ENCODE measurements at regions not wholly inside any gene's neighbourhood (a gene's known extent, or its start where the extent isn't known, plus 50 kb on each side); places are given as distances from the start of the nearest gene placed in this dataset.

DNA sequence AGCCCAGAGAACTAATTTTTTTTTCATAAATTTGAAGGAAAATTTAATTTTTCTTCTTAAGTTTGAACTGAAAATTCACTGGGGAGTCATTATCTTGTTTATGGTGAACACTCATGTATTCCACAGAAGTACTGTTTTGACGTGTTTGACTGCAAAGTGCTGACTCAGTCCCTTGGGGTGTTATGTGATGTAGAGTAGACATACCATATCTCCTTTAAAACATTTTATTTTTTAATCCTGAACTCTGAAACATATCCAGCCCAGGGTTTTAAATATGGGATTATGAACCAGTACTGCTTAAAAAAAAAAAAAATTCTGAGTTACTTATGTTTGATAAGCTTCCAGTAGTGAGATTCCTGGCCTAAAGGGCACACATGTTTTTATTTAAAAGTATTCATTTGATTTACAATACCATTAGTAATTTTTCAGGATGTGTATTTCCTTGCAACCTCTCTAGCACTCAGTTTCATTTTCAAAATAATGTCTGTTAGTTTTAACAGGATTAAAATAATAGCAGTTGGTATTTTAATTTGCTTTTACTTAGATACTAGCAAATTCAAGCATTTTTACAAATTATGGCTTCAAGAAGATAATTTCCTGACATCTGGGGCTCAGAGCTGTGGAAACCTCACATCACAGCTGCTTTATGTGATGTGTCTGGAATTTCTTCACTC is 81.7 kb upstream of the PDE10A start:
- Mint-ChIP-seq H3K27ac (no peak overlapping the region), H3K4me1 (no peaks in the 10 kb centered on the region), H3K9me3 (peaks cover 0 to 9% (median 5%) of the 10 kb centered on the region in 11 donors), H3K27me3 (peaks cover 0 to 11% (median 0%) of the 10 kb centered on the region in 5 donors), H3K36me3 (no peaks in the 10 kb centered on the region), H3K4me3 (no peak overlapping the region)
- H3K4me1 ChIP-seq (ENCODE audit: control insufficient read depth in 2 of 2, insufficient read depth in 2 of 2, low read length in 2 of 2) = no peaks in the 10 kb centered on the region
- no peak overlapping the region for H3K4me3 ChIP-seq (ENCODE audit: low read length)
- ATAC-seq (no peak), DNase-seq (no peak)
- POLR2A ChIA-PET = no interaction called here
- H3K27me3 ChIP-seq (ENCODE audit: control insufficient read depth in 2 of 2, insufficient read depth in 2 of 2, low read length in 2 of 2) = no peaks in the 10 kb centered on the region
- CTCF ChIA-PET = interaction anchor here (1.0 kb wide), 1 partner anchor 15 kb away, joined by 4 read pairs; no protein-coding TSS in a partner anchor
- no peak overlapping the region for H3K27ac ChIP-seq (ENCODE audit: low read depth, low read length)
- intact Hi-C loops (cut with micrococcal nuclease) = no loop called here
- H3K9me3 ChIP-seq (ENCODE audit: control insufficient read depth in 2 of 3, low read length in 3 of 3) = no peaks in the 10 kb centered on the region
- no peaks in the 10 kb centered on the region for H3K36me3 ChIP-seq (ENCODE audit: control insufficient read depth in 2 of 3, insufficient read depth in 3 of 3, low read length in 3 of 3)

DNA sequence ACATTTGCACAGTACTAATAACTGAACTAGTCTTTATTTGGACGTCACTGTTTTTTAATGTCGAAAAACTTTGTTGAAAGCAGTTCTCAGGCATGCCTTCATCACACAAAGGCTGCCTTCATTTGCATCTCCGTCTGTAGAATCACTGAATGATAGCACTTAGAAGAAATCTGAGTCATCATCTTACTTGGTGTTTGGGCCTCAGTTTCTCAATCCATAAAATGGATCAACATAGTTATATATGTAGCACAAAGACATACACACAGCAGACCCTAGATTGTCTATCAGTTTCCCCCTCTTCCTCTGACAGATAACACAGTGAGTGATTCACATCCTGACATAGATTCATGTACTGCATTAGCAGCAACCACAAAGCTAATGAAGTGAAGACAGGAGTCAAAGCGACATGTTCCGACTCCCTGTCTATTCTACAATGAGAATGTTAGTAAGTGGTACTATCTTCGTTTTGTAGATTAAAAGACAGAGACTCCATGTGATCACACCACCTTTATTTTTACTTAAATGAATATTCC is 80.4 kb upstream of the PDE10A start:
- POLR2A ChIA-PET = no interaction called here

DNA sequence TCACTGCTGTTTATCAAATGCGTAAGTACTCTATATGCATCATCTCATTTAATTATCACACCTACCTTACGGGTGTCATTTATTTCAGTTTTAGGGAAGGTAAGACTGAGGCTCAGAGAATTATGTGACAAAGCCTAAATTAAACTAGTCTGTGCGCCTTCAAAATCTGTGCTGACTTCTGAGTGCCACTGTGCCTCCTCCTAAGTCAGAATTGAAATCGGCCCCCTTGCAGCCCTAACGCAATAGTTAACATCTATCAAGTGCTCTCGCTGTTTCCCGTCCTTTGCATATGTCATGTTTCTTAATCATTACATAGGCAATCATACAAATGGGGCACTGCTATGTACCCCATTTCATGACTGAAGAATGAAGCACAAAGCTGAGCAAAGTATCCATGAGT is 79.0 kb upstream of the PDE10A start:
- no peaks in the 10 kb centered on the region for H3K36me3 ChIP-seq (ENCODE audit: control insufficient read depth in 2 of 3, insufficient read depth in 3 of 3, low read length in 3 of 3)
- DNase-seq = no peak
- no peak overlapping the region for H3K27ac ChIP-seq (ENCODE audit: low read depth, low read length)
- no peak overlapping the region for H3K4me3 ChIP-seq (ENCODE audit: low read length)
- Mint-ChIP-seq H3K4me1 (no peaks in the 10 kb centered on the region), H3K36me3 (no peaks in the 10 kb centered on the region), H3K9me3 (peaks cover 0 to 12% (median 7%) of the 10 kb centered on the region in 11 donors), H3K27me3 (peaks cover 0 to 11% (median 0%) of the 10 kb centered on the region in 5 donors), H3K4me3 (no peak overlapping the region), H3K27ac (no peak overlapping the region)
- ChIA-PET CTCF (no interaction called here), POLR2A (no interaction called here)
- no peaks in the 10 kb centered on the region for H3K9me3 ChIP-seq (ENCODE audit: control insufficient read depth in 2 of 3, low read length in 3 of 3)
- no peak for ATAC-seq
- intact Hi-C loops (cut with micrococcal nuclease) = no loop called here
- no peaks in the 10 kb centered on the region for H3K4me1 ChIP-seq (ENCODE audit: control insufficient read depth in 2 of 2, insufficient read depth in 2 of 2, low read length in 2 of 2)
- no peaks in the 10 kb centered on the region for H3K27me3 ChIP-seq (ENCODE audit: control insufficient read depth in 2 of 2, insufficient read depth in 2 of 2, low read length in 2 of 2)

More for the DNA sequence above, 80.4 kb upstream of the PDE10A start:
- Mint-ChIP-seq H3K27ac (no peak overlapping the region), H3K9me3 (peaks cover 0 to 6% (median 2%) of the 10 kb centered on the region in 11 donors), H3K4me1 (no peaks in the 10 kb centered on the region), H3K36me3 (no peaks in the 10 kb centered on the region), H3K4me3 (no peak overlapping the region), H3K27me3 (peaks cover 0 to 11% (median 0%) of the 10 kb centered on the region in 5 donors)
- Histone ChIP-seq H3K4me1 (ENCODE audit: control insufficient read depth in 2 of 2, insufficient read depth in 2 of 2, low read length in 2 of 2) (no peaks in the 10 kb centered on the region), H3K27ac (ENCODE audit: low read depth, low read length) (no peak overlapping the region), H3K9me3 (ENCODE audit: control insufficient read depth in 2 of 3, low read length in 3 of 3) (no peaks in the 10 kb centered on the region), H3K27me3 (ENCODE audit: control insufficient read depth in 2 of 2, insufficient read depth in 2 of 2, low read length in 2 of 2) (no peaks in the 10 kb centered on the region), H3K36me3 (ENCODE audit: control insufficient read depth in 2 of 3, insufficient read depth in 3 of 3, low read length in 3 of 3) (no peaks in the 10 kb centered on the region), H3K4me3 (ENCODE audit: low read length) (no peak overlapping the region)
- CTCF ChIA-PET = no interaction called here
- no peak for ATAC-seq
- intact Hi-C loops (cut with micrococcal nuclease) = no loop called here
- no peak for DNase-seq

DNA sequence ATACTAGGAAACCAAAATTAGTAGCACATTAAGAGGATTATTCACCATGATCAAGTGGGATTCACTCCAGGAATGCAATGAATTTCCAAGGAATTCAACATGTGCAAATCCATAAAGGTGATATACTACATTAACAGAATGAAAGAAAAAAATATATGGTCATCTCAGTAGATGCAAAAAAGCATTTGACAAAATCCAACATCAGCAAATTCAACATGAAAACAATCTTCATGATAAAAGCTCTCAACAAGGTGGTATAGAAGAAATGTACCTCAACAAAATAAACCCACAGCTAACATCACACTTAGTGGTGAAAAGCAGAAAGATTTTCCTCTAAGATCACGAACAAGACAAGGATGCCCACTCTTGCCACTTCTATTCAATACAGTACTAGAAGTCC is 74.4 kb upstream of the PDE10A start:
- intact Hi-C loops (cut with micrococcal nuclease) = no loop called here
- no peak for DNase-seq
- no peak overlapping the region for H3K4me3 Mint-ChIP-seq
- Histone ChIP-seq H3K27ac (ENCODE audit: low read depth, low read length) (no peak overlapping the region), H3K4me1 (ENCODE audit: control insufficient read depth in 2 of 2, insufficient read depth in 2 of 2, low read length in 2 of 2) (no peaks in the 10 kb centered on the region), H3K36me3 (ENCODE audit: control insufficient read depth in 2 of 3, insufficient read depth in 3 of 3, low read length in 3 of 3) (no peaks in the 10 kb centered on the region), H3K9me3 (ENCODE audit: control insufficient read depth in 2 of 3, low read length in 3 of 3) (no peaks in the 10 kb centered on the region), H3K4me3 (ENCODE audit: low read length) (no peak overlapping the region), H3K27me3 (ENCODE audit: control insufficient read depth in 2 of 2, insufficient read depth in 2 of 2, low read length in 2 of 2) (no peaks in the 10 kb centered on the region)
- peaks cover 0 to 4% (median 0%) of the 10 kb centered on the region in 5 donors for H3K36me3 Mint-ChIP-seq
- peaks cover 0 to 6% (median 0%) of the 10 kb centered on the region in 5 donors for H3K27me3 Mint-ChIP-seq
- no peak overlapping the region for H3K27ac Mint-ChIP-seq
- no peaks in the 10 kb centered on the region for H3K4me1 Mint-ChIP-seq
- peaks cover 0 to 30% (median 10%) of the 10 kb centered on the region in 11 donors for H3K9me3 Mint-ChIP-seq
- POLR2A ChIA-PET = no interaction called here
- CTCF ChIA-PET = no interaction called here
- no peak for ATAC-seq

DNA sequence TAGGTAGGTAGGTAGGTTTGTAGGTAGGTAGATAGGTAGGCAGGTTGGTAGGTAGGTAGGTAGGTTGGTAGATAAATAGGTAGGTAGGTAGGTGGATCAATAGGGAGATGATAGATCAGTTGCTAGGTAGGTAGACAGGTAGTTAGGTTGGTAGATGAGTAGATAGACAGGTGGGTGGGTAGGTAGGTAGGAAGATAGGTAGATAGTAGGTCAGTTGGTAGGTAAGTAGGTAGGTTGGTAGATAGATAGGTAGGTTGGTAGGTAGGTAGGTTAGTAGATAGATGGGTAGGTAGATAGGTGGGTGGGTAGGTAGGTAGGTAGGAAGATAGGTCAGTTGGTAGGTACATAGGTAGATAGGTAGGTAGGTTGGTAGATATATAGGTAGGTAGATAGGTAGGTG is 72.0 kb upstream of the PDE10A start:
- Mint-ChIP-seq H3K4me1 (no peaks in the 10 kb centered on the region), H3K27ac (no peak overlapping the region)

DNA sequence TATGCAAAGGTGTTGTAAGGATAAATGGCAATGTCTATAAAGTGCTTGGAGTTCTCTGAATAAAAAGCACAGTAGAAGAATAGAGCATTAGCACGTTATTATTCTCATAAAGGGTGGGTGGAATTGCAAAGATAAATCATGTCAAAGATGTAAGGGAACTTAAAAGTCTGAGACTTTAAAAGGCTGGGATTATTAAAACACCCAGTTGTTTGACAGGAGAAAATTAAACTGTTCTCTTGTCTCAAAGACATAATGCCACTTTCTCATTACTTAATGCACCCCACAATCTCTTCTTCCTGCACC is 70.4 kb upstream of the PDE10A start:
- Mint-ChIP-seq H3K27me3 (peaks cover 0 to 6% (median 0%) of the 10 kb centered on the region in 5 donors), H3K36me3 (peaks cover 0 to 4% (median 0%) of the 10 kb centered on the region in 5 donors), H3K4me1 (no peaks in the 10 kb centered on the region), H3K9me3 (peaks cover 0 to 25% (median 9%) of the 10 kb centered on the region in 11 donors), H3K4me3 (no peak overlapping the region), H3K27ac (no peak overlapping the region)
- ATAC-seq (no peak), DNase-seq (no peak)
- CTCF ChIA-PET = no interaction called here
- no peaks in the 10 kb centered on the region for H3K9me3 ChIP-seq (ENCODE audit: control insufficient read depth in 2 of 3, low read length in 3 of 3)
- H3K4me1 ChIP-seq (ENCODE audit: control insufficient read depth in 2 of 2, insufficient read depth in 2 of 2, low read length in 2 of 2) = no peaks in the 10 kb centered on the region
- H3K27ac ChIP-seq (ENCODE audit: low read depth, low read length) = no peak overlapping the region
- POLR2A ChIA-PET = no interaction called here
- no peak overlapping the region for H3K4me3 ChIP-seq (ENCODE audit: low read length)
- intact Hi-C loops (cut with micrococcal nuclease) = no loop called here
- no peaks in the 10 kb centered on the region for H3K36me3 ChIP-seq (ENCODE audit: control insufficient read depth in 2 of 3, insufficient read depth in 3 of 3, low read length in 3 of 3)
- H3K27me3 ChIP-seq (ENCODE audit: control insufficient read depth in 2 of 2, insufficient read depth in 2 of 2, low read length in 2 of 2) = no peaks in the 10 kb centered on the region

More for the DNA sequence above, 72.0 kb upstream of the PDE10A start:
- H3K27me3 Mint-ChIP-seq = peaks cover 0 to 6% (median 0%) of the 10 kb centered on the region in 5 donors
- peaks cover 0 to 4% (median 0%) of the 10 kb centered on the region in 5 donors for H3K36me3 Mint-ChIP-seq
- POLR2A ChIA-PET = no interaction called here
- no peak for DNase-seq
- H3K9me3 Mint-ChIP-seq = peaks cover 0 to 25% (median 9%) of the 10 kb centered on the region in 11 donors
- Histone ChIP-seq H3K4me3 (ENCODE audit: low read length) (no peak overlapping the region), H3K27ac (ENCODE audit: low read depth, low read length) (no peak overlapping the region), H3K36me3 (ENCODE audit: control insufficient read depth in 2 of 3, insufficient read depth in 3 of 3, low read length in 3 of 3) (no peaks in the 10 kb centered on the region), H3K27me3 (ENCODE audit: control insufficient read depth in 2 of 2, insufficient read depth in 2 of 2, low read length in 2 of 2) (no peaks in the 10 kb centered on the region), H3K9me3 (ENCODE audit: control insufficient read depth in 2 of 3, low read length in 3 of 3) (no peaks in the 10 kb centered on the region), H3K4me1 (ENCODE audit: control insufficient read depth in 2 of 2, insufficient read depth in 2 of 2, low read length in 2 of 2) (no peaks in the 10 kb centered on the region)
- no peak overlapping the region for H3K4me3 Mint-ChIP-seq
- intact Hi-C loops (cut with micrococcal nuclease) = no loop called here
- ATAC-seq = no peak
- CTCF ChIA-PET = no interaction called here

All from naive thymus-derived CD4-positive, alpha-beta T cell (primary cell).